A172 (cell line): ENCODE measurements at regions not wholly inside any gene's neighbourhood (a gene's known extent, or its start where the extent isn't known, plus 50 kb on each side); places are given as distances from the start of the nearest gene placed in this dataset.

Experiments used
- DNase-seq: peaks from one replicate; pipeline ENCODE4 v3.0.0-alpha.2; 2015; ENCODE audit warnings: low spot score

DNA sequence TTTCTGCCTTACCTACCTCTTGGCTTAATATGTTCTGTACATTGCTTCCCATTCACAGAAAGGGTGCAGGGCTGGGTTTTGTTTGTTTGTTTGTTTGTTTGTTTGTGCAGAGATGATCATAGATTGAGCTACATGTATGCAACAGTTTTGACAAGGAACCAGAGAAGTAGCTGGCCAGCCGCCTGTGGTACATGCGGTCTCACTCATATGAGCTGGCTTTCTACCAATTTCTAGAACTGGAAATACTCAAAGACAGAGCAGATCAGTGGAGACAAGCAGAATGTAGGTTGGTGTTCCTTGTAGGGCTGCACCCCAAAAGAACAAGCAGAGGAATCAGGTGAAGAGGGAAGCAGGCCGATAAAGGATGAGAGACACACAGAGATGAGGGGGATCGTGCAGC is 502.7 kb downstream of the SOX2 start:
- no peak for DNase-seq

GRCh38 chr3:182215881-182216280 is 504.2 kb downstream of the SOX2 start:
- DNase-seq: no peak

DNA sequence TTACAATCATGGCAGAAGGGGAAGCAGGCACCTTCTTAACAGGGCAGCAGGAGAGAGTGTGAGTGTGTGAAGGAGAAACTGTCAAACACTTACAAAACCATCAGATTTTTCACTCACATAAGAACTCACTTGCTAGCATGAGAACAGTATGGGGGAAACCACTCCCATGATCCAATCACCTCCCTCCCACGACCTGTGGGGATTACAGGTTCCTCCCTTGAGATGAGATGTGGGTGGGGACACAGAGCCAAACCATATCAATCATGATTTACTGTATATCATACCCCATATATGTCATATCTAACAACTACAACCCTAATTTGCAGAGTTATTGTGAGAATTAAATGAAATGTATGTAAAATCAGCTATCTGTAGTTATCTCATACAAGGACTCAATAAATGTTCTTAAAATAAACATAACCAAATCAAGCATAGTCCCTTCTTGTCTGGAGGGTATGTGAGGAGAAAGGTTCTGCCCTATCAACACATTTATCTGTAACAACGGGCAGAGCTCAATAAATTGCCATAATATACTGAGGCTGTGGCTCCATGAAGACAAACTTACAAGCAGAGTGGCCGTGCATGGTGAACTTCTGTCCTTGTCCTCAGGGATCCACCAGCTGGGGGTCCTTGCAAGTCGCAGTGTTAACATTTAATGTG is 504.7 kb downstream of the SOX2 start:
- no peak for DNase-seq

DNA sequence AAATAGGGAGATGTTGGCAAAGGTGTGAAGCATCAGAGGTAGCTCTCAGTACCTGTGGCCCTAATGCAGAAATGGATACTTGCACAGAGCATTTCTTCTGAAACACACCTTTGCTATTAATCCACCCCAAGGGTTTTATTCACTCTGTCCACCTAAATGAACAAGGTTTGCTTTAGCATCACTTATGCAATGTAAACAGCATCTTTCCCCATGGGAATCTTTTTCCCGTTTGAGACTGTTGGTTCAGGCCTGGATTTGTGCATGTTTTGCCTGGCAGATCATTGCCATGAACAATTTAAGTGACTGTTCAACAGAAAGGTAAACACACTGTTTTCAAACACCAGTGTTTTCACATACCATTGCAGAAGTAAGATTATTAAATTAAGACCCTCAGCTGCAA is 508.3 kb downstream of the SOX2 start:
- DNase-seq: no peak

DNA sequence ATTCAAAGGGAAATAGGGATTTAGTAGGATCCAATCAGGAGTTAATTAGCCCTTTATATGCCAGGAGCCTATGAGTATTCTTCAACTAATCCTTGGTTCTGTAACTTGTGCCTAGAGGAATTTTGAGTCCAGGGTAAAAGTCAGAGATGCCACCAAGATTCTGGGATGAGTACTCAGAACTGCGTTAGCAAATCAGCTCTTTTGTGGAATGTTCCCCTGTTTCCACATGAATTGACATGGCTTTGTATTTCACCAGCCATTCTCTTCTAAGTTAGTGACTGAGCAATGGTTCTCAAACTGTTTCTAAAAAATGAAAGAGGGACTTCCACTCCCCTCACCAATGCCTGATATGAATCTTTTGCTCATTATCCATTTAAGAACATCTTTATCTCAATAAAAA is 508.7 kb downstream of the SOX2 start:
- no peak for DNase-seq

DNA sequence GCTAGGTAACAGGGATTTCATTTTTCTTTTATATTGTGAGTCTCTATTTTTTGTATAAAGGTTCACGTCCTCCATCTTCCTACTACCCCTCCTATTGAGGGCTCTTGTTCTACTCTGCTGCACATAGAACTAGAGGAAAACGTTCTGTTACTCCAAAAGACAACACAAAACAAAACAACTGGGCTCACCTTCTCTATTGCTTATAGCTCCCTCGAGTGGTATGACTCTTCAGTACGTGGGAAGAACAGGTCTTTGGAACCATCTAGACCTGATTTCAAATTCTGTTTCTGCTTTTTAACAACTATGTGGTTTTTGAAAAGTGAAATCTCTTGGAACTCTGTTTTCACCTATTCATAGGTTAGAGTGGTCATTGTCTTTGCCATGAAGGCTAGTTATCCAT is 515.3 kb downstream of the SOX2 start:
- no peak for DNase-seq

DNA sequence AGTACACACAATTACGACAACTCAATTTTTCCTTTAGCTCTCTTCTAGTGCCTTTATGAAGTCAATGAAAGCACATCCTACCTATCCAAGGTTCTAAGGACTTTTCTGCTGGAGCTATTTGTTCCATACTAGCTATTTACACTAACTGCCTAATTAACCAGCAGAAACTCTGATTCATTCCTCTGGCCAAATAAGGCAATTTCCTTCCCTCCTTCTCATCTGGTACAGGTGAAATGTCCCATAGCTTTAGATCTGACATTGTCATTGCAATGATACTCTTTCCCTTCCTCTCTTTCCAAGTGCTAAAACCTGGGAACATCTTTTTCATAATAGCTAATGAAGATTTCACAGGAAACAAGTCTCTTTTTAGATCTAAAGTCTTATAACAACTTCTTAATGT is 521.7 kb downstream of the SOX2 start:
- no peak for DNase-seq

DNA sequence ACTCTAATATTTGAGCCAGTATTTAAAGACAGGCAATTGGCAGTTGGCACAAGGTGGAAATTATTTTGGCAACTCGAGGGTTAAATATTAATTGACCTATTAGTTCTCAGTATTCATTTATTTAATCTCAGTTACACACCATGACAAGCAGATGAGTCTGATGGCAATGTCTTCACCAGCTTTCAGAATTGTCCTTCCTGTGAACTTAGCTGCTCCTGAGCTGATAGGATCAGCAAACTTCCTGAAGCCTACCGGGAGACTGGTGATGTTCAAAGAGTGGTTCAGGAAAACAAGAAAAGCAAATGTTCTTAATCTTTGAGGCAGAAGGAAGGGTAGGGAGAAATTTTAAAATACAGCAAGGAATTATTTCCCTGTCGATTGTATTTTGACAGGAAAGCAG is 522.2 kb downstream of the SOX2 start:
- DNase-seq: no peak

GRCh38 chr3:182234881-182235280 is 523.2 kb downstream of the SOX2 start:
- no peak for DNase-seq

- no peak for DNase-seq
Measured at GRCh38 chr3:182235504-182235903, 523.8 kb downstream of the SOX2 start.

GRCh38 chr3:182238126-182238525 is 526.4 kb downstream of the SOX2 start:
- DNase-seq: peak; percentile 11

DNA sequence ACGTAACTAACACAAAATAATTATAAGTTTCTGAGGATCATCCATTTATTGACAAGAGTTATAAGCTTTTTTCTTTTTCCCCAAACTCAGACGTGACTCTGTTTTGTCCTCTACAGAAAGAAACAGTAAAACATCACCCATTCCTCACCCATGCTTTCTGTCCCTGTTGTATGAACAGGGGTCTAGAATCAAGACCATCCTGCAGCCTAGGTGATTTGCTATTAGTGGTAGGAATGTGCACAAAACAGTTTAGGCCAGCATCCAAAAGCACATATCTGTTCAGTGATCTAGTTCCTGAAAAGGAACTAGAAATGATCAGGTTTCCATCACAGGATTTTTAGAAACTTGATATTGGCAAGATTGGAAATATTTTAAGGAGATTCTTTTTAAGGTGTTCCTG is 527.6 kb downstream of the SOX2 start:
- no peak for DNase-seq

GRCh38 chr3:182240474-182240873 is 528.7 kb downstream of the SOX2 start:
- DNase-seq: no peak

DNA sequence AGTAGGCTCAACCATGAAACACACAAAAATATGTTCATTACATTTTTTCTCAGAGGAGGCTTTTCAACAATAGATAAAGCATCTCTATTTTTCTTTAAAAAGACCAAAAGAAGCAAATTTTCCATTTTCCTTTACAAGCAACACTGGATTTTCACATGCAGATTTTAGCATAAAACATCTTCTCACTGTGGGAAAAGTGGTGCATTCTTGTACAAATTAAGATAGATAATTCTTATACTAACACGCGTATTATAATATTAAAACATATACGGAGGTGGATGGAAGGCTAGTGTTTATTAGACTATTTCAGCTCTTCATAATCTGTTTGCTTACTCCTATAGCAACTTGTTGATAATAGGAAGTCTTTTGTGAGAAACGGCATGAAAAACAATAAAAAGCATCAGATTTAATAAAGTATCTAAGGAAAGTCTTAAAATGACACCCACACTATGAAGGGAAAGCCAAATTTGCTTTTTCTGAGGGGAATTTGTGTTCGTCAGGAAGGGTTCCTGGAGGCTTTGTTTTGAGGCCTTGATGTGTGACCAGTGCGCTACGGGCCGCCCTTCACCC is 529.6 kb downstream of the SOX2 start:
- DNase-seq: no peak

DNA sequence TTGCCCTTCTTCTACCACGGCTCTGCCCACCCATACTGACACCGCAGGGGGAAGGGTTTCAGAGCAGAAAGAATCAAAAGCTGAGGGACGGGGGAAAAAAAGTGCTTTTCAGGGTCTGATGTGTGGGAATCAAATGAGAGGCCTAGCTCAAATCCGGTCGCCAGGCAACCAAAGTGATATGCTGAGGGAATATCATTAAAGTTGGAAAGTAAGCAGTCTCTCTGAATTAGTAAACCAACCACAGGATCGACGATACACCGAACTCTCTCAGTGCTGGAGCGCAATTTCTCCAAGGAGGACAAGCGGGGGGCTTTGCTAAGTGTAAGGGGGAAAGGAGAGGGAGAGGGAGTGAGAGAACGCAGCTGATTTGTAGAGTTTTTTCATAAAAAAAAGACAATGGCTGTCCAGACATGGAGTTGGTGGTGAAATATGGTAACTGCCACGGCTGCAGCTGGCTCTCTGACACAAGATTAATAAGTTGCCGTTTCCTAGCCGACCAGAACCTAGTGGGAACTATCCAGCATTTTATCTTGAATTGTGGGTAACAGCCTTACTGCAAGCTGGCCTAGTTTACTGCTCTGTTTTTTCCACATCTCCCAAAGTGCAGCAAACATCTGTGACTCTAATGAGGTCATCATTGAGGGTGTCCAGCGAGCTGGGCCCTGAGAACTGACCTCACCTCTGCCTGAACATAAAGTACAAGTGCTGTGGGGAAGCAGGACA is 530.2 kb downstream of the SOX2 start:
- DNase-seq: peak; percentile 75

DNA sequence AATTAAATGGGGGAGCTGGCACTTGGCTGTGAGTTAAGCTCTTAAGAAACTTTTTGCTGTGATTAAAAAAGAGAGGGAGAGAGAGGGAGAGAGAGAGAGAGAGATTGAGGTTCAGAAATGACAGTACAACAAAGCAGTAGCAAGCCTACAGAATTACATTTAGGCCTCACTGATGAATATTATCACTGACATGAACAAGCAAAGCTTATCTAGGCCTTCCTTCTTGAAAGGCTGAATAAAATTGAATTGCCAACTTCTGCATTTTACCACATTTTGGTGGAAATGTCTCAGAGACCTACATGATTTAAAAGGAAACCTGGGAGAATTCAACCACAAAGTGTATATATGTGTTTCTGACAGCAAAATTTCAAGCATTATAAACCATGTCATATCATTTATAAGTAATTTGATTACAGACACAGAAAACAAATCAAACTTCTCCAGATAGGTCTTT is 530.8 kb downstream of the SOX2 start:
- no peak for DNase-seq

DNA sequence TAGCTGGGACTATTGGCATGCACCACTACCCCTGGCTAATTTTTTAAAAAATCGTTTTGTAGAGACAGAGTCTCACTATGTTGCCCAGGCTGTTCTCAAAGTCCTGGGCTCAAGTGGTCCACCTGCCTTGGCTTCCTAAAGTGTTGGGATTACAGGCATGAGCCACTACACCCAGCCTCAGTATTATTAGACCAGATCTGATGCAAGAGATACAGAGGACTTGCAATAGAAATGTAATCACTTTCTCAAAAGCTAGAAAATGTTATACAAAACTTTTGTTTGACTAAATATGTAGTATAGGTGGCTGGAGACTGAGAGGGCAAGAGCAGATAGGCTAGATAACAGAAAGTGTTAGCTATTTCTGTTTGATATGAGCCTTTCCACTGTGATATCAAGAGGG is 531.9 kb downstream of the SOX2 start:
- DNase-seq: no peak

DNA sequence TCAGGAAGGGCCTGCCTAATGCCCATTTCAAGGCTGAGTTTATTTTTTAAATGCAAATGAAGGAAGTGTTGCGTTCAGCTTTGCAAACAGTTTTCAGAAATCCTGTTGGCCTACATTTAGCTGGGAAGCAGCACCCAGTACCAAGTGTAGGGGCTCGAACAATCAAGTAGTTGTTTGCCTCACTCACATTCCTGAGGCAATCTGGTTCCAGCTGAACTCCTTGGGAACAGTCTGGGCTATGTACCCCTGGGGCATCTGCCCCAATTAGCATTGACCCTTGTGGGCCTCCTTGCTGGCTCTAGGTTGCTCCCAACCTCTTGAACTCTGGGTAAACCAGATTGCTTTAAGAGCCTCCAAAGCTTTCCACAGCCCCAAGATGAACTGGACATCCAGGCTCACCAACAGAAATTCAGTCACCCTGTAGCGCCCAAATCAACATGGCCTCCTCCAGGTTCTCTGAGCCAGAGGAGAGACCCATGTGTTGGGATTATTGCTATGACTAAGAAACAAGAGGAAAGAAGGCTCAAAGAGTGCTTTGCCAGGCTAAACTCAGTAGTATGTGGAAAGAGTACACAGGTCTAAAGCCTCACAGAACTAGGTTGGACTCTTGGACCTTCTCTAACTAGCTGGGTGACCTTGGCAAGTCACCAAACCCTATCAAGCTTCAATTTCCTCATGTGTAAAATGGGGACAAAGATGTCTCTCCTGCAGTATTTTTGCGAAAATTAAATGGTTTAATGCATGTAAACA is 532.7 kb downstream of the SOX2 start:
- no peak for DNase-seq

GRCh38 chr3:182245059-182245458 is 533.3 kb downstream of the SOX2 start:
- no peak for DNase-seq

DNA sequence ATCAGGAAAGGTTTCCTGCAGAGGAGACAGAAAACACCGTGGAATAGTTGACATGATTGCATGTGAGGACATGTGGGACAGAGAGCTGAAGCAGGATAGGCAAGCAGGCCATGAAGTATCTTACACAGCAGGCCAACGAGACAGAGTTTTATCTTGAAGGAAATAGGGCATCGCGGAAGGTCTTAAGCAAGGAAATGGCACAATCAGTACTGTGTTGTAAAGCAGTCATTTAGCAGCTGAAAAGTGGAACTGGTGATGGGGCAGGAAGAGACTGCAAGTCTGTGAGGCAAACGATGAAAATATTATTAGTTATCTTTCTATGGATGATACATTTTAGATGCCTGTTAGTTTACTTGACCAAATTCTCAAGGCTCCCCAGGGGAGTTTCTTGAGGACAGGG is 535.1 kb downstream of the SOX2 start:
- DNase-seq: no peak

GRCh38 chr3:182248349-182248880 is 536.7 kb downstream of the SOX2 start:
- no peak for DNase-seq

DNA sequence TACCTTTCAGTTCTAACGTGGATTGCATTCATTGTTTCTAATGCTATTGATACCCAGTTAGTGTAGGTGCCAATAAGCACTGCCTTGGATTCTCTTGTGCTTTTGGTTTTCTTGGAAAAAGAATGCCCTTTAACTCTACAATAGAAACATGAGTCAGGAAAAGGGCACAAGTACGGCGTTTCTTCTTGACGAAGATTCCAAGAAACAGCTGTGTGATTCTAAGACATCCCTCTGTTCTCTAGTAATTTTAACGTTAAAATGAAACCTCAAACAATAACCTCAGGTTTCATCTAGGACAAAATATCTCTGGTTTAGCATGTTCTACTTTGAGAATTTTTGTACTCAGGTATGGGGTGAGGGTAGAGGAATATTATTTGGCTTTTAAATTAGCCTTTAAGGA is 540.5 kb upstream of the ATP11B start:
- no peak for DNase-seq
